ENCODE measurements at regions not wholly inside any gene's neighbourhood (a gene's known extent, or its start where the extent isn't known, plus 50 kb on each side); places are given as distances from the start of the nearest gene placed in this dataset.

GRCh38 chr2:121966663-121967062 is 211.2 kb downstream of the TSN start:
- no peak for TF ChIP-seq POLR2A (IDR thresholded peaks at IDR 0.05)
- TF ChIP-seq CTCF (IDR thresholded peaks at IDR 0.05) = no peak

Data from esophagus squamous epithelium (tissue), 4 donors.